Pancreas (tissue), 10 donors: ENCODE measurements at regions not wholly inside any gene's neighbourhood (a gene's known extent, or its start where the extent isn't known, plus 50 kb on each side); places are given as distances from the start of the nearest gene placed in this dataset.

ENCODE experiments used
- ATAC-seq, 4 donors: fragments of 200-7000 bp; cut with Tn5 transposase; one replicate each; pipeline versions ENCODE4 v1.8.0 to v1.9.1; 2020; ENCODE audit warnings: mild to moderate bottlenecking in 4 of 4, moderate library complexity in 4 of 4
- DNase-seq, 6 donors: peaks; one replicate each; pipeline ENCODE4 v3.0.0-alpha.2; 2020
- FAIRE-seq: peaks from 2 replicates; lab custom pipeline; 2012; peaks lifted over from hg19 to GRCh38; lab: Jason Lieb, UNC
- H3K27ac ChIP-seq, 4 donors: fragments of 200-600 bp; sonication (generic); 1 replicate in 3 of 4; 2 replicates in 1 of 4; pipeline versions ENCODE4 v1.5.0 to v1.8.0; 2020
- H3K27me3 ChIP-seq, 4 donors: fragments of 200-600 bp; one replicate each; pipeline ENCODE4 v1.8.0; 2021
- H3K36me3 ChIP-seq, 3 donors: fragments of 200-600 bp; sonication (generic) in 1 of 3; one replicate each; pipeline versions ENCODE4 v1.5.0 to v1.8.0; 2020 to 2021
- H3K4me1 ChIP-seq, 3 donors: fragments of 200-600 bp; one replicate each; pipeline ENCODE4 v1.8.0; 2021
- H3K4me3 ChIP-seq, 4 donors: fragments of 200-600 bp; sonication (generic) in 2 of 4; one replicate each; pipeline versions ENCODE4 v1.5.0 to v1.8.0; 2020 to 2021
- H3K9me3 ChIP-seq, 4 donors: fragments of 200-600 bp; one replicate each; pipeline ENCODE4 v1.8.0; 2021
- WGBS, 2 donors: extraction: QIAGEN DNeasy Blood & Tissue Kit; methylation state at CpG; one replicate each; pipeline ENCODE4 v1.1.7; 2013; 5-methylcytosine and 5-hydroxymethylcytosine counted together
- intact Hi-C, 3 donors: fragments of 100-400 bp; cut with DNase I; formaldehyde crosslinking; loops; one replicate each; pipeline versions ENCODE4 v1.11.1 to v1.14.2; 2022
- TF ChIP-seq, protein P1 (sequence below), 4 donors: fragments of 200-600 bp; sonication (generic) in 3 of 4; IDR thresholded peaks; one replicate each; pipeline versions ENCODE4 v1.5.0 to v1.8.0; 2021; ENCODE audit warnings: antibody characterized with exemption in 4 of 4
- donor health status: healthy with polysubstance abuse.
- donor health status: DM: no; HTN: no; CAD: no; lungs with moderate emphysema.
- donor health status: DM: no; HTN: no; CAD: no.
- donor health status: control.
- donor health status: control.
- donor health status: Bipolar disorder and iron deficiency.
- donor health status: DM: yes; HTN: yes; CAD: no.
- donor health status: DM: no; HTN: no; CAD: no.
- donor health status: DM: no; HTN: no; CAD: no.
- donor health status: DM: yes; HTN: yes; CAD: no.

GRCh38 chr1:242827538-242827937, 303.0 kb upstream of the PLD5 start:
- no peaks in the 10 kb centered on the region for H3K9me3 ChIP-seq
- intact Hi-C loops, result no loop called here
- DNase-seq, result no peak
- FAIRE-seq, result no peak
- TF ChIP-seq, protein P1, sequence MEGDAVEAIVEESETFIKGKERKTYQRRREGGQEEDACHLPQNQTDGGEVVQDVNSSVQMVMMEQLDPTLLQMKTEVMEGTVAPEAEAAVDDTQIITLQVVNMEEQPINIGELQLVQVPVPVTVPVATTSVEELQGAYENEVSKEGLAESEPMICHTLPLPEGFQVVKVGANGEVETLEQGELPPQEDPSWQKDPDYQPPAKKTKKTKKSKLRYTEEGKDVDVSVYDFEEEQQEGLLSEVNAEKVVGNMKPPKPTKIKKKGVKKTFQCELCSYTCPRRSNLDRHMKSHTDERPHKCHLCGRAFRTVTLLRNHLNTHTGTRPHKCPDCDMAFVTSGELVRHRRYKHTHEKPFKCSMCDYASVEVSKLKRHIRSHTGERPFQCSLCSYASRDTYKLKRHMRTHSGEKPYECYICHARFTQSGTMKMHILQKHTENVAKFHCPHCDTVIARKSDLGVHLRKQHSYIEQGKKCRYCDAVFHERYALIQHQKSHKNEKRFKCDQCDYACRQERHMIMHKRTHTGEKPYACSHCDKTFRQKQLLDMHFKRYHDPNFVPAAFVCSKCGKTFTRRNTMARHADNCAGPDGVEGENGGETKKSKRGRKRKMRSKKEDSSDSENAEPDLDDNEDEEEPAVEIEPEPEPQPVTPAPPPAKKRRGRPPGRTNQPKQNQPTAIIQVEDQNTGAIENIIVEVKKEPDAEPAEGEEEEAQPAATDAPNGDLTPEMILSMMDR (IDR thresholded peaks at IDR 0.05), result no peak
- H3K36me3 ChIP-seq, result no peaks in the 10 kb centered on the region
- H3K4me1 ChIP-seq, result no peaks in the 10 kb centered on the region
- no peak for ATAC-seq
- no peak overlapping the region for H3K4me3 ChIP-seq
- H3K27ac ChIP-seq, result no peak overlapping the region
- no peaks in the 10 kb centered on the region for H3K27me3 ChIP-seq

DNA sequence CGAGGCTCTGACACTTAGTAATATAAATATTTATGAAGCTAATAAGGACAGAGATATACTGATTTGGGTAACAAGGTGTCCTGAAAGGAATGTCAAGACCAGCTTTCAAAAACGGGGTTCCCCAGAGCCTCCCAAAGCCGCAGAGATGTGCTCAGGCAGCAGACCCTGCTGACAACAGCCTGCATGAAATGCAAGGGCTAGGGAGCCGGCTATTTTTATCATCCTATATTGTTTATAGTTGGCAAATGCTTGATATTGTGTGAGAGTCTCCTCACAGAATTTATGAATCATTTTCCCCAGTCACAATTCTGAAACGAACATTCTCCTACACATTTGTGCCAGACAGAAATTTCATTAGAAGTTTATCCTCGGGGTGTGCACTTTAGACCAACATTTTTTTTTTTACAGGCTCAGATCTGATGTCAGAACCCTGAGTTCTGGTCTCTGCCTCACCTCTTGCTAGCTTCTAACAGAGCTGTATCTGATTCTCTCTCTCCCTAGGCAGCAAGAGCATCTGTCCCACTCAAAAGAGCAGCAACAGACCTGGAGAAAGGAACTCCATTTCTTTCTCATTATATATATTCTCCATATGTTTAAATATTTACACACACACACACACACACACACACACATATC, 302.3 kb upstream of the PLD5 start:
- Histone ChIP-seq H3K27ac (no peak overlapping the region), H3K36me3 (no peaks in the 10 kb centered on the region), H3K4me3 (no peak overlapping the region), H3K4me1 (no peaks in the 10 kb centered on the region), H3K9me3 (no peaks in the 10 kb centered on the region), H3K27me3 (no peaks in the 10 kb centered on the region)
- ATAC-seq (no peak), DNase-seq (no peak), FAIRE-seq (no peak)
- intact Hi-C loops, result no loop called here
- TF ChIP-seq, protein P1 (IDR thresholded peaks at IDR 0.05), result no peak
- WGBS, 2 donors, result 28 to 37% methylated on average over 6 of the region's 6 CpGs

DNA sequence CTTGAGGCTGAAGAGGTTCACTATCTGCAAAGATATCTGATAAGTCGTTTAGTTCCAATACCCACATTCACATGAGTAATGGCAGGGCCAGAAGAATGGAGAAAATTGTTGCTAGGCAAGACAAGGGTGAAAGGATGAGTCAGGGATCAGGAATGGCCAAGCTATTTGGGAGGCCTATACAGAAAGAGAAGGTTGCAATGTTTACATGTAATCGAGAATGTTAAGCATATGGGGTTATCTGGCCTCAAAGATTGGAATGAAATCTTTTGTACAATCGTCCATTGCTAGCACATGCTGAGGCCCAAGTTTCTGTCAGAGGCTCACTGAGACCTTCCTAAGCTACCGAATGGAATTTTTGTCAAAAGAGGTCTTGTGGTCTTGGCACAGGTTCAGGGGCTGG, 299.9 kb upstream of the PLD5 start:
- TF ChIP-seq, protein P1 (IDR thresholded peaks at IDR 0.05), result no peak
- no peak for ATAC-seq
- intact Hi-C loops, result no loop called here

DNA sequence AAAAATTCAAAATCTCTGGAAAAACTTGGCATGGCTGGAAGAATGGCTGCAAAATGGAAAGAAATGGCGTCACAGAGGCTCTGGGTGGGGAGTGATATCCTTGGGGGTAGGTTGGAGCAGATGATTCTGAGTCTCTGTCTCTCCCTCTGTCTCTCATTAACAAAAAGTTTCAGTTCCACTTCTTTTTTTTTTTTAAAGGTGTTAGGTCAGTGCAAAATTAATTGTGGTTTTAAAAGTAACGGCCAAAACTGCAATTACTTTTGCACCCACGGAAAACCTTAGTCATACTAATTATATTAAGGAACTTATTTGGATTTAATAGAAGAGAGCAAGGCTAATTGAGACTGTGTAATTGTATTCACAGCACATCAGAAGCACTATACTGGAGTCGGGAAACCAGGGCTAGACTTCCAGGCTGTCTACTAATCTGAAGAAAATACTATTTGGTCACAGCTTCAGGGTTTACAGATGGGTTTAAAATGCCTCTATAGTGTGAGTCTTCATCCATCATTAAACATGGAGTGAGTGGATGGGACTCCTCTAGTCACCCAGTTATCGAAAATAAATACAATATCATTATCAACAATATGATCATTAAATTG, 289.1 kb upstream of the PLD5 start:
- Histone ChIP-seq H3K4me1 (no peaks in the 10 kb centered on the region), H3K9me3 (no peaks in the 10 kb centered on the region), H3K36me3 (no peaks in the 10 kb centered on the region), H3K4me3 (no peak overlapping the region), H3K27me3 (no peaks in the 10 kb centered on the region), H3K27ac (no peak overlapping the region)
- intact Hi-C loops, result no loop called here
- no peak for DNase-seq
- ATAC-seq, result no peak
- TF ChIP-seq, protein P1 (IDR thresholded peaks at IDR 0.05), result no peak
- 54 to 64% methylated on average over 5 of the region's 5 CpGs for WGBS, 2 donors
- FAIRE-seq, result no peak

More for the DNA sequence above, 299.9 kb upstream of the PLD5 start:
- H3K9me3 ChIP-seq, result no peaks in the 10 kb centered on the region
- no peaks in the 10 kb centered on the region for H3K36me3 ChIP-seq
- H3K4me3 ChIP-seq, result no peak overlapping the region
- H3K27me3 ChIP-seq, result no peaks in the 10 kb centered on the region
- H3K27ac ChIP-seq, result no peak overlapping the region
- WGBS, 2 donors, result 40 to 44% methylated on average over 4 of the region's 4 CpGs
- no peak for FAIRE-seq
- DNase-seq, result no peak
- no peaks in the 10 kb centered on the region for H3K4me1 ChIP-seq
